Neural progenitor cell (in vitro differentiated cells): ENCODE measurements at regions not wholly inside any gene's neighbourhood (a gene's known extent, or its start where the extent isn't known, plus 50 kb on each side); places are given as distances from the start of the nearest gene placed in this dataset.

Source experiments
- EZH2phosphoT487 ChIP-seq: fragments of 200-600 bp; sonication (generic); IDR thresholded peaks from 2 replicates; pipeline ENCODE4 v1.6.1; 2017; ENCODE audit warnings: antibody characterized with exemption
- TF ChIP-seq, protein P1 (sequence below): fragments of 200-600 bp; sonication (generic); IDR thresholded peaks from 2 replicates; pipeline ENCODE4 v1.5.1; 2017; ENCODE audit warnings: antibody characterized with exemption, mild to moderate bottlenecking

DNA sequence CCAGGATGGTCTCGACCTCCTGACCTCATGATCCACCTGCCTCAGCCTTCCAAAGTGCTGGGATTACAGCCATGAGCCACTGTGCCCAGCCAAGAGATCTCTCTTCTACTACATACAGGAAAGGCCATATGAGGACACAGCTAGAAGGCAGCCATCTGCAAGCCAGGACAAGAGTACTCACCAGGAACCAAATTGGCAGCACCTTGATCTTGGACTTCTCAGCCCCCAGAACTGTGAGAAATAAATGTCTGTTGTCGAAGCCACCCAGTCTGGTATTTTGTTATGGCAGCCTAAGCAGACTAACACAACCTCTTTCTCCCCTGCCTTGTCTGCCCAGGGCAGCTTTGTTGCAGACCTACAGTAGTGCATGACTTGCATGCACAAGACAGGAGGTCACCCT, 211.3 kb upstream of the HAAO start:
- TF ChIP-seq, protein P1, sequence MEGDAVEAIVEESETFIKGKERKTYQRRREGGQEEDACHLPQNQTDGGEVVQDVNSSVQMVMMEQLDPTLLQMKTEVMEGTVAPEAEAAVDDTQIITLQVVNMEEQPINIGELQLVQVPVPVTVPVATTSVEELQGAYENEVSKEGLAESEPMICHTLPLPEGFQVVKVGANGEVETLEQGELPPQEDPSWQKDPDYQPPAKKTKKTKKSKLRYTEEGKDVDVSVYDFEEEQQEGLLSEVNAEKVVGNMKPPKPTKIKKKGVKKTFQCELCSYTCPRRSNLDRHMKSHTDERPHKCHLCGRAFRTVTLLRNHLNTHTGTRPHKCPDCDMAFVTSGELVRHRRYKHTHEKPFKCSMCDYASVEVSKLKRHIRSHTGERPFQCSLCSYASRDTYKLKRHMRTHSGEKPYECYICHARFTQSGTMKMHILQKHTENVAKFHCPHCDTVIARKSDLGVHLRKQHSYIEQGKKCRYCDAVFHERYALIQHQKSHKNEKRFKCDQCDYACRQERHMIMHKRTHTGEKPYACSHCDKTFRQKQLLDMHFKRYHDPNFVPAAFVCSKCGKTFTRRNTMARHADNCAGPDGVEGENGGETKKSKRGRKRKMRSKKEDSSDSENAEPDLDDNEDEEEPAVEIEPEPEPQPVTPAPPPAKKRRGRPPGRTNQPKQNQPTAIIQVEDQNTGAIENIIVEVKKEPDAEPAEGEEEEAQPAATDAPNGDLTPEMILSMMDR = no peak
- TF ChIP-seq EZH2phosphoT487 = no peak
